ENCODE measurements at regions not wholly inside any gene's neighbourhood (a gene's known extent, or its start where the extent isn't known, plus 50 kb on each side); places are given as distances from the start of the nearest gene placed in this dataset.
A peak's percentile ranks its signal among the peaks of the same experiment; 100 is the strongest.

- no peak for TF ChIP-seq DBP (CRISPR knock-in tag; IDR thresholded peaks at IDR 0.05; ENCODE audit: not compliant biosample characterization)
- 0 out of 2 replicates have a peak, but pooled peaks have one; percentile 42 for TF ChIP-seq SRY (CRISPR knock-in tag; IDR thresholded peaks at IDR 0.05)
- 0 out of 2 replicates have a peak, but pooled peaks have one; percentile 33 for TF ChIP-seq ZNF563 (CRISPR knock-in tag; IDR thresholded peaks at IDR 0.05)
Observed at GRCh38 chr16:85537331-85537788, 75.8 kb upstream of the GSE1 start (continued).

DNA sequence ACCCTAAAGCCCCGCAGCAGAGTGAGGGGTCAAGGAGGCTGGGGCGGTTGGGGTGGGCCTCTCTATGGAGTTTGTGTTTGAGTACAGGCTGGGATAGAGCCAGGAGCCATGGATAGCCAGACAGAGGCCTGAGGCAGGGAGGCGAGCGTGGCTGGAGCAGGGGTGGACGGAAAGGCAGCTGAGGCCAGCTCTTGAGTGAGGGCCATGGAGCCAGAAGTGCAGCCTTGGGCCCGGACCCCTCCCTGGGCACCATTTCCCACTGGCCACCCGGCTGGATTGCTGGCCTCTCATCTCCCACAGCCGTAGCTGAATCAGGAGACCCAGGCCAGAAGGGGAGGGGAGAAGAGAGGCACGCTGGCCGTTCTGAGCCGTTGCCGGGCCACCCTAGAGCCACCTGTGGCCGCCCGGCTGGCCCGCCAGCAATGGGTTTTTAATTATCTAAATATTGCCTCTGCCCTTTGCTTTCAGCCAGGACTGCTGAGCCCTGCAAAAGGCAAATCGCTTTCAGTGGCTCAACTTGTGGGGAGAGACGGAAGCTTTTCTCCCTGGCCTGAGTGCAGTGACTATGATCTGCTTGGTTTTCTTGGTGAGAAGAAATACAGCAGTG lies 75.2 kb upstream of the GSE1 start:
- in situ Hi-C loops (cut with HindIII; ENCODE audit: extremely low pct_ligation_motif_present, low pct_unique_long_range_greater_than_20kb): no loop called here
- H3K9me3 ChIP-seq (ENCODE audit: low read length): no peaks in the 10 kb centered on the region
- FAIRE-seq (peak; percentile 82), DNase-seq (ENCODE audit: low spot score) (no peak), ATAC-seq (no peak)
- H3K36me3 ChIP-seq (replicated peaks in 1 of 2; ENCODE audit: control insufficient read depth in 1 of 2, insufficient read depth in 2 of 2, low read length in 2 of 2): no peaks in the 10 kb centered on the region
- 40% methylated on average over 14 of the region's 17 CpGs for WGBS (ENCODE audit: low lambda C conversion rate)
- peak overlapping the region; percentile 71 for H3K9ac ChIP-seq (ENCODE audit: insufficient read depth, low read depth, low read length)
- intact Hi-C loops (cut with micrococcal nuclease; ENCODE audit: unreplicated experiment): no loop called here
- ChIA-PET POLR2A (interaction anchor here (0.8 to 8.4 kb wide), 10 partner anchors 9 to 75 kb away, joined by 3 to 227 read pairs (median 6); partner anchors contain the start of gene GSE1), CTCF (ENCODE audit: low intra/inter-chr PET ratio, low total read pairs) (no interaction called here)
- no peak overlapping the region for H2AFZ ChIP-seq (ENCODE audit: low read length)
- peak overlapping the region; percentile 83 for H3K4me2 ChIP-seq (ENCODE audit: low read depth, low read length)
- no TSS peak for BruUV-seq (replicated peaks)
- H3K4me1 ChIP-seq (ENCODE audit: insufficient read depth, low read length): peaks cover 100% of the 10 kb centered on the region
- H3K4me3 ChIP-seq (replicated peaks in 1 of 3; ENCODE audit: insufficient read depth in 1 of 3, low read depth in 2 of 3, low read length in 3 of 3): peak overlapping the region; percentile 35 to 74 (median 51)
- peaks cover 16% of the 10 kb centered on the region for H3K79me2 ChIP-seq (ENCODE audit: insufficient read depth, low read length)
- H3K27ac ChIP-seq (ENCODE audit: extremely low read length, insufficient read depth, low read length): peak overlapping the region; percentile 90
- no peaks in the 10 kb centered on the region for H4K20me1 ChIP-seq (ENCODE audit: insufficient read depth, low read length)
- H3K27me3 ChIP-seq (ENCODE audit: control insufficient read depth in 1 of 2, insufficient read depth in 2 of 2, low read length in 2 of 2): no peaks in the 10 kb centered on the region
- TF ChIP-seq TMF1 (CRISPR knock-in tag; IDR thresholded peaks at IDR 0.05; ENCODE audit: low read depth) (0 out of 2 replicates have a peak, but pooled peaks have one; percentile 32), KDM6A (CRISPR knock-in tag; IDR thresholded peaks at IDR 0.05; ENCODE audit: low read depth) (no peak), ISX (CRISPR knock-in tag; conservative IDR thresholded peaks at IDR 0.05) (no peak), MEF2D (CRISPR knock-in tag; IDR thresholded peaks at IDR 0.05) (no peak), NR2C2 (CRISPR knock-in tag; IDR thresholded peaks at IDR 0.05; ENCODE audit: borderline replicate concordance) (no peak), GLMP (CRISPR knock-in tag; IDR thresholded peaks at IDR 0.05; ENCODE audit: borderline replicate concordance) (no peak), TOE1 (CRISPR knock-in tag; IDR thresholded peaks at IDR 0.05) (no peak), ZNF276 (CRISPR knock-in tag; IDR thresholded peaks at IDR 0.05; ENCODE audit: low read depth) (no peak), CENPX (CRISPR knock-in tag; IDR thresholded peaks at IDR 0.05) (no peak)
- TF ChIP-seq, protein P1, sequence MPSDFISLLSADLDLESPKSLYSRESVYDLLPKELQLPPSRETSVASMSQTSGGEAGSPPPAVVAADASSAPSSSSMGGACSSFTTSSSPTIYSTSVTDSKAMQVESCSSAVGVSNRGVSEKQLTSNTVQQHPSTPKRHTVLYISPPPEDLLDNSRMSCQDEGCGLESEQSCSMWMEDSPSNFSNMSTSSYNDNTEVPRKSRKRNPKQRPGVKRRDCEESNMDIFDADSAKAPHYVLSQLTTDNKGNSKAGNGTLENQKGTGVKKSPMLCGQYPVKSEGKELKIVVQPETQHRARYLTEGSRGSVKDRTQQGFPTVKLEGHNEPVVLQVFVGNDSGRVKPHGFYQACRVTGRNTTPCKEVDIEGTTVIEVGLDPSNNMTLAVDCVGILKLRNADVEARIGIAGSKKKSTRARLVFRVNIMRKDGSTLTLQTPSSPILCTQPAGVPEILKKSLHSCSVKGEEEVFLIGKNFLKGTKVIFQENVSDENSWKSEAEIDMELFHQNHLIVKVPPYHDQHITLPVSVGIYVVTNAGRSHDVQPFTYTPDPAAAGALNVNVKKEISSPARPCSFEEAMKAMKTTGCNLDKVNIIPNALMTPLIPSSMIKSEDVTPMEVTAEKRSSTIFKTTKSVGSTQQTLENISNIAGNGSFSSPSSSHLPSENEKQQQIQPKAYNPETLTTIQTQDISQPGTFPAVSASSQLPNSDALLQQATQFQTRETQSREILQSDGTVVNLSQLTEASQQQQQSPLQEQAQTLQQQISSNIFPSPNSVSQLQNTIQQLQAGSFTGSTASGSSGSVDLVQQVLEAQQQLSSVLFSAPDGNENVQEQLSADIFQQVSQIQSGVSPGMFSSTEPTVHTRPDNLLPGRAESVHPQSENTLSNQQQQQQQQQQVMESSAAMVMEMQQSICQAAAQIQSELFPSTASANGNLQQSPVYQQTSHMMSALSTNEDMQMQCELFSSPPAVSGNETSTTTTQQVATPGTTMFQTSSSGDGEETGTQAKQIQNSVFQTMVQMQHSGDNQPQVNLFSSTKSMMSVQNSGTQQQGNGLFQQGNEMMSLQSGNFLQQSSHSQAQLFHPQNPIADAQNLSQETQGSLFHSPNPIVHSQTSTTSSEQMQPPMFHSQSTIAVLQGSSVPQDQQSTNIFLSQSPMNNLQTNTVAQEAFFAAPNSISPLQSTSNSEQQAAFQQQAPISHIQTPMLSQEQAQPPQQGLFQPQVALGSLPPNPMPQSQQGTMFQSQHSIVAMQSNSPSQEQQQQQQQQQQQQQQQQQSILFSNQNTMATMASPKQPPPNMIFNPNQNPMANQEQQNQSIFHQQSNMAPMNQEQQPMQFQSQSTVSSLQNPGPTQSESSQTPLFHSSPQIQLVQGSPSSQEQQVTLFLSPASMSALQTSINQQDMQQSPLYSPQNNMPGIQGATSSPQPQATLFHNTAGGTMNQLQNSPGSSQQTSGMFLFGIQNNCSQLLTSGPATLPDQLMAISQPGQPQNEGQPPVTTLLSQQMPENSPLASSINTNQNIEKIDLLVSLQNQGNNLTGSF (CRISPR knock-in tag; IDR thresholded peaks at IDR 0.05): 0 out of 2 replicates have a peak, but pooled peaks have one; percentile 16
